Sigmoid colon (tissue), 4 donors: ENCODE measurements at regions not wholly inside any gene's neighbourhood (a gene's known extent, or its start where the extent isn't known, plus 50 kb on each side); places are given as distances from the start of the nearest gene placed in this dataset.

Experiments used
- CTCF ChIP-seq, 4 experiments: fragments of 450-650 bp in 3 of 4; fragments of 200-600 bp in 1 of 4; IDR thresholded peaks; one replicate each; pipeline ENCODE4 v1.5.1; 2016 to 2019; ENCODE audit warnings: antibody characterized with exemption in 4 of 4, mild to moderate bottlenecking in 3 of 4, moderate library complexity in 2 of 4
- POLR2A ChIP-seq, 2 donors: fragments of 450-650 bp; IDR thresholded peaks; one replicate each; pipeline ENCODE4 v1.6.1; 2016; ENCODE audit warnings: antibody characterized with exemption in 2 of 2, mild to moderate bottlenecking in 2 of 2, moderate library complexity in 2 of 2
- POLR2AphosphoS5 ChIP-seq, 4 donors: sonication (generic); formaldehyde crosslinking; IDR thresholded peaks; one replicate each; pipeline ENCODE4 v1.6.1; 2017; ENCODE audit warnings: antibody characterized with exemption in 4 of 4

DNA sequence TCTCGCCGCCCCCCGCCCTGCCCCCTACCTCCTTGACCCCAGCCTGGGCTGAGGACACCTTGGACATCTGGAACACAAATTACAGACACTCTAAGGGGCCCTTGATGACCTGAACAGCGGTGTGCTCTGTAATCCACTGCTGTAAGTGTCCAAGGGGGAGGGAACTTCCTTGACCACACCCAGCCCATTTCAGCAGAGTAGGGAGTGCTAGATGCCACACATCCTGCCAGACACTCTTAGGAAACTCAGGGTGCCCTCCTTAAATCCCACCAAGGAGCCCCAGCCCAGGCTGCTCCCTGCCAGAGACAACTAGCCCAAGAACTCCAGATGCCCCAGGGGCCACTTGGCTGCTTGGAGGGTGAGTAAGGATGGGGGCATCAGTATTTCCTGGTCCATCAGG, 282.2 kb downstream of the RRAGC start:
- TF ChIP-seq POLR2AphosphoS5 (IDR thresholded peaks at IDR 0.05) = no peak
- no peak for TF ChIP-seq POLR2A (IDR thresholded peaks at IDR 0.05)
- no peak for TF ChIP-seq CTCF (IDR thresholded peaks at IDR 0.05)
